NCI-H82 (cell line): ENCODE measurements at regions not wholly inside any gene's neighbourhood (a gene's known extent, or its start where the extent isn't known, plus 50 kb on each side); places are given as distances from the start of the nearest gene placed in this dataset.

Source experiments
- DNase-seq: peaks from one replicate; lab custom pipeline; 2025; lab: John Stamatoyannopoulos, UW

- DNase-seq, result no peak
Measured at GRCh38 chr7:9856668-9857067, 1117.0 kb upstream of the PHF14 start.

GRCh38 chr7:9863545-9863944 is 1110.1 kb upstream of the PHF14 start:
- no peak for DNase-seq

GRCh38 chr7:9869151-9869550 is 1104.5 kb upstream of the PHF14 start:
- DNase-seq, result no peak

GRCh38 chr7:9869566-9869965 is 1104.1 kb upstream of the PHF14 start:
- no peak for DNase-seq

GRCh38 chr7:9870674-9871073 is 1103.0 kb upstream of the PHF14 start:
- no peak for DNase-seq

- no peak for DNase-seq
Measured at GRCh38 chr7:9874182-9874581, 1099.5 kb upstream of the PHF14 start.

- DNase-seq, result no peak
Measured at GRCh38 chr7:9876053-9876452, 1097.6 kb upstream of the PHF14 start.

- no peak for DNase-seq
Measured at GRCh38 chr7:9889554-9889953, 1084.1 kb upstream of the PHF14 start.

- DNase-seq, result peak; percentile 11
Measured at GRCh38 chr7:9890092-9890491, 1083.6 kb upstream of the PHF14 start.

GRCh38 chr7:9891056-9891455 is 1082.6 kb upstream of the PHF14 start:
- no peak for DNase-seq

- DNase-seq, result no peak
Measured at GRCh38 chr7:9900339-9900738, 1073.3 kb upstream of the PHF14 start.

- DNase-seq, result no peak
Measured at GRCh38 chr7:9921326-9921725, 1052.3 kb upstream of the PHF14 start.

GRCh38 chr7:9937944-9938631 is 1035.6 kb upstream of the PHF14 start:
- DNase-seq, result peak; percentile 30

GRCh38 chr7:9939176-9939575 is 1034.5 kb upstream of the PHF14 start:
- DNase-seq, result no peak

GRCh38 chr7:9945131-9945530 is 1028.5 kb upstream of the PHF14 start:
- no peak for DNase-seq

- no peak for DNase-seq
Measured at GRCh38 chr7:9945857-9946256, 1027.8 kb upstream of the PHF14 start.

- no peak for DNase-seq
Measured at GRCh38 chr7:9955138-9955537, 1018.5 kb upstream of the PHF14 start.

- peak; percentile 56 for DNase-seq
Measured at GRCh38 chr7:9958486-9958885, 1015.2 kb upstream of the PHF14 start.

GRCh38 chr7:9960460-9960859 is 1013.2 kb upstream of the PHF14 start:
- DNase-seq, result no peak

- no peak for DNase-seq
Measured at GRCh38 chr7:9961161-9961922, 1012.3 kb upstream of the PHF14 start.

GRCh38 chr7:9962742-9963141 is 1010.9 kb upstream of the PHF14 start:
- peak; percentile 56 for DNase-seq

GRCh38 chr7:9978106-9979064 is 995.3 kb upstream of the PHF14 start:
- DNase-seq, result peak; percentile 7
